Muscle of back (tissue), 3 donors: ENCODE measurements at regions not wholly inside any gene's neighbourhood (a gene's known extent, or its start where the extent isn't known, plus 50 kb on each side); places are given as distances from the start of the nearest gene placed in this dataset.
"Not testable (repeated sequence)": the region's sequence is repeated elsewhere in the genome, so short reads cannot be mapped to it uniquely, and the experiment has no call there.

Experiments
- DNase-seq, 3 donors: peaks; one replicate each; pipeline versions ENCODE4 v3.0.0 to v3.0.0-alpha.2; 2013

DNA sequence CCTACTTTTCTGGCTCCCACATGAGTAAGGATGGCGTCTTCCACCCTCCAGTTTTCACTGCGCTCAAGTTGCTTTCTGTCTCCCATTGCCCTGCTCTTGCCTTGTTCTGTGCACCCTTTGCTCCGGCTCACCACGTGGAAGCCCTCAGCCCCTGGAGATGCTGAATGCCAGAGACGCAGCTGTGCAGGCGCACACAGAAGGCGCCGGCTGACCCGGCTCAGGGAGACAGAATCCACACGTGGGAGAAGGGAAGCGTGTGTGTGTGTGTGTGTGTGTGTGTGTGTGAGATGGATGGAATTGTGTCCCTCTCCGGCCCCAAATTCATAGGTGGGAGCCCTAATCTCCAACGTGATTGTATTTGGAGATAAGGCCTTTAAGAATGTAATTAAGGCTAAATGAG is 118.2 kb upstream of the ERRFI1 start:
- DNase-seq = no peak

DNA sequence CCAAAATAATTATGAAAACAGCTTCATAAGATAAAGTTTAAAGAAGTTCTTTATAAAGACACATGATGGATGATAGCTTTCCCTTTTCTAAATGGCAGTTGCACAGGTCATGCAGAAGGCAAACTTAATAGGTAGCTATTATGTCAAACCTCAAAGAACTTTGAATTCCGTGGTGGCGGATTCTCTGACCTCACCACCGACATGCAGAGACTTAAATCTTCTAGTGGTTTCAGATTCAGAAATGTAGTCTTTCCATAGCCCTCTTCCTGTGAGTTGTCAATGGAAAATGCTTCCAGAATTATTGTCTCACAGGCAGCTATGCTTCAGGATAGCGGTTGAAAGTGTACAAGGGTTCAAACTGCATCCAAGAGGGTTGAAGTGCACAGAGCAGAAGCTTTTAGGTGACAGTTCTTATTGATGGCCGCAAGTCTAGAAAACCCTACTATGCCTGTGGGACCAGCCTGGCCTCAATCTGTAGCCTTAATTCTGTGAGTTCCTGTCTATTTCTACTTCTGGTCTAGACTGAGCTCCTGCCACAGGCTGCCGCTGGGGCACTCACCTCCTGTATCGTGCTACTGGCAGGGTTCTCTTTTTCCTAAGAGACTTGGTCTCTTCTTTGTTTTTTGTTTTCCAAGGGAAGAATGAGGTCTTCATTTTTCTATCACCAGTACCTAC is 117.0 kb upstream of the ERRFI1 start:
- DNase-seq = peak in 2 of 3 donors; percentile 38 to 78

DNA sequence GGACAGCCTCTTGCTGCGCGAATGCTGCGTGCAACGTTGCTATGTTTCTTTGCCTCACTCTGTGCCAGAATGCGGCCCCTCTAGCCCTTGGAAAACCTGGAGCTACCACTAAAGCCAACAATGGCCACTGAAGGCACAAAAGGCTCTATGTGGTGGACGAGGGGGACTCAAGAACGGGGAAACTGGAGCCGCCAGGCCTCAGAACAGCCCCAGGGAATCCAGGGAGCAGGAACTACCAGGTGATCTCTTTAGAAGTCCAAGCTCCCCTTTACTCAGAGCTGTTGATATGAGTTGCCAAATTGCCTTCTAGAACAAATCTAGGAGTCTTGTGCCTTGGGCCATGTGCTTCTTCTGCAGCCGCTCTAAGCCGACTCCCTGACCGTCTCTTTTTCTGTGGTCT is 113.8 kb upstream of the ERRFI1 start:
- no peak for DNase-seq

DNA sequence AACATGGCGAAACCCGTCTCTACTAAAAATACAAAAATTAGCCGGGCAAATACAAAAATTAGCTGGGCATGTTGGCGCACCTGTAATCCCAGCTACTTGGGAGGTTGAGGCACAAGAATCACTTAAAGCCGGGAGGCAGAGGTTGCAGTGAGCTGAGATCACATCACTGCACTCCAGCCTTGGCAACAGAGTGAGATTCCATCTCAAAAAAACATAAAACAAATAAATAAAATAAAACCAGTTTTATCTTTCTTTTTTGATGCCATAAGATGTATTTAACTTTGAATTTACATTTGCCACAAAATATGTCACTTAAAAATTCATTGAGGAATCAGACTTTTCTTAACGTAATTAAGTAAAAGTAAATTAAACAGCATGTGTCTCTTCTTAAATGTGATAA is 113.3 kb upstream of the ERRFI1 start:
- DNase-seq = no peak

DNA sequence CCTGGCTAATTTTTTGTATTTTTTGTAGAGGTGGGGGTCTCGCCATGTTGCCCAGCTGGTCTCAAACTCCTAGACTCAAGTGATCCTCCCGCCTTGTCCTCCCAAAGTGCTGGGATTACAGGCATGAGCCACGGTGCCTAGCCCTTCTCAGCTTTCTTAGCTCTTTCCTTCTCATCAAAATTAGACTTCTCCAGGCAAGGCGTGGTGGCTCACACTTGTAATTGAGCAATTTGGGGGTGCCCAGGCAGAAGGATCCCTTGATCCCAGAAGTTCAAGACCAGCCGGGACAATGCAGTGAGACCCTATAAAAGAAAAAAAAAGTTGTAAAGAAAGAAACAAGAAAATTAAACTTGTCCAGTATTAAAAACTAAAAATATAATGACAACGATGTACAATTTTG is 112.6 kb upstream of the ERRFI1 start:
- no peak for DNase-seq

DNA sequence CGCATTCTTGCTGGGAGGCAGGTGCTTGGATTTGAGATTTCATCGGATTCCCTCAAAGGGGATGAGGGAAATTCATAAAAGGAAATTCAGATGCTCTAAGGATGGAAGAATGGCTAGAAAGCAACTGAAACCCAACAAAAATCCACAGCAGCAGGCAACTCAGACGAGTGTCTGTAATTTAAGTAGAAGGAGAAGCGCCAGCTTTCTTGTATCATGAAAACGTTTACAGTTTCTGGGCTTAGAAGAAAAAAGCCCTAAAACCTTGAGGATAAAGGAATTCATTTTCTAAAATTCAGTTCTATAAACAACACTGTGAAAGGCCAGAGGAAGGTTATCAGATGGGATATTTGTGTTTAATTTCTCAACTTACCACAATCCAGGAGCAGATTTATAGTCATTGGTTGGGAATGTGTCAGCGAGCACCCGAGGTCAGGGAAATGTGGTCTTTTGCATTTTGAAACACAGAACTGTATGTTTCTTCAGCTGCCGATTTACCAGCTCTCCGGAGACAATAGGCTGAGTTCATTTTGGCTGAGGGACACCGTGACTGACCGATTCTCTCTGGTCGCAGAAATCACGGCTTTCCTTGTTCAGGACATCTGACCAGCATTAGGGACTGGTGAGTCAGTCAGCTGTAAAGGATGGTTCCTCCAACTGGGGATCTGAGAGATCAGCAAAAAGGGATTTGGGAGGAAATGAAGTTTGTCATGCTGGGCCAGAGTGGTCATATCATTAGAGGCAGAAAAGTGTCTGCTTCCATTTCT is 111.6 kb upstream of the ERRFI1 start:
- peak; percentile 83 to 88 (median 87) for DNase-seq

DNA sequence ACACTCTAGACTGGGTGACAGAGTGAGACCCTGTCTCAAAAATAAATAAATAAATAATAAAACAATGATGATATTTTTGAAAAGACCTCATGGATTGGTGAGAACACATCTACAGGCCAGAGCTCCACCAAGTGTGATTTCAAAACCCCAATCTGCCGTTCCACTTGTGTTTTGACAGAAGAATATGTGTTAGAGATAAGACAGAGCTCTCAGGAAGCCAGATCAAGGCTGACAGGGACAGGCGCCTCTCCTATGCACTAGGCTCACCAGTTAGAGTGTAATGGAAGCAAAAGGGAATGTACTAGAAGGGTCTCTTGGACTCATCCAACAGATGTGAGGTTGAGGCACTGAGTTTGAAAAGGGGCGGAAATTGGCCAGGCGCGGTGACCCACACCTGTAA is 110.7 kb upstream of the ERRFI1 start:
- no peak for DNase-seq

DNA sequence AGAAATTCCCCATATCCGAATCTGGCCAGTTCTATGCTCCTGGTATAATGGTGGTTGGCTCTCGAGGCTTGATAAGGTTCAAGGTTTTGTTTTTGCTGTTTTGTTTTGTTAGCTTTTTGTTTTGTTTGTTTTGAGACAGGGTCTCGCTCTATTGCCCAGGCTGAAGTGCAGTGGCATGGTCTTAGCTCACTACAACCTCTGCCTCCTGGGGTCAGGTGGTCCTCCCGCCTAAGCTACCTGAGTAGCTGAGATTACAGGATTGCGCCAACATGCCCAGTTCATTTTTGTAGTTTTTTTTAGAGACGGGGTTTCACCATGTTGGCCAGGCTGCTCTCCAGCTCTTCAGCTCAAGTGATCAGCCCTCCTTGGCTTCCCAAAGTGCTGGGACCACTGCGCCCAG is 109.1 kb upstream of the ERRFI1 start:
- DNase-seq = no peak

DNA sequence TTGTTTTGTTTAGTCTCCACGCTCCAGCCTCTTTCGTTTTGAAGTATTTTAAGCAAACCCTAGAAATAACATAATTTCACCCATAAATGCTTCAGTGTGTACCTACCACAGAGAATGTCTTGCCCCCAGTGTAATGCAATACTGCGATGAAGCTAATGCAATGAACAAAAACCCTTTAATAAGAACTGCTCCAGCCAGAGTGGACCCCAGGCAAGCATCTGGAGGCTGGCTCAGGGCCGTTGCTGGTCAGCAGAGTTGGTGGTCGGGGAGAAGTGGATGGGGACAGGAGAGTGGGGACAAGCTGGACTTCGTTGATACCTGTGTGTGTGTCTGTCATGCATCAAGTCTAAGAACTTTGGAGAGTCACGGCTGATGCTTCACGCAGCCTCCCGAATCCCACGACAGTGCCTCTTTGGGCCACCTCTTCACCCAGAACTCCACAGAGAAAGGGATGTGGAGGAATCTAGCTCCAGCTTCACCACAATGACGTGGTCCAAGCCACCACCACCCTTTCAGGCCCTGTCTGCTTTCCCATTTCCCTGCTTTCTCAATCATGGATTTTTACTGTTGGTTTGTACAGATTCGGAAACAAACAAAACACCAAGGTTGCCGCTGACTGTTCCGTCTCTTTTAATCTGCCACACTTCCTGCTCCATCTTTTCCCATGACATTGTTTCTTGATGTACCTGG is 108.6 kb upstream of the ERRFI1 start:
- DNase-seq = no peak

DNA sequence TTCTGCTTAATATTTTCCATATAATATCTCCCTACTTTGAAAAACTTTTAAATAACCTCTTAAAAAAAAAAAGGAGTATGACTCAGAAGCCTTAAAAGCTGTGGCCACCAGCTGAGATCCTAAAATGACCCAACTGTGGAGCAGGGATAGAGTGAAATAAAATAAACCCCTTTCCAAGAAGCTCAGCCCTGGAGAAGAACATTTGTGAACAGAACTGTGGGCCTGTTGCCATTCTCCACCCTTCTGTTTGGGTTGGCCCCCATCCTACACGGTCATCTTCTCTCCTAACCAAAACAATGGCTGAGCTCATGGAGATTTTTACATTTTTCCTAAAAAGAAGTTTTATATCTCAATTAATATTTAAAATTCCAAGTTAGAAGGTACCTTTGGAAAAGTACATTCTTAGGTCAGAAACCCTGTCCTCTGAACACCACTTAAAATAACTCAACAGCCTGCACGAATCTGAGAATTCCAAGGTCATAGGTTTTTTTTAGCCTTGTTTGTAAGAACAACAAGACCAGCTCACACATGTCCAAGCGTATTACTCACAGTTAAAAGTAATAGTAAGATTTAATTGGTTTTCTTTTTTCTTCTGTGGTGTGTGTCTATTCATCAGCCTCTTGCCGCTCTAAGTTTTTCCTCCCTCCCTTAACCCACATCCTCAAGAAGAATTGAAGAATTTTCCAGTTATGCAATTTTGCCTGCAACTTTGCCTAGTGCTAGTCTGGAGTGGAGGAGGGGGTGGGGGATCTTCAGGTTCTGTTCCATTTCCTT is 107.7 kb upstream of the ERRFI1 start:
- DNase-seq = peak; percentile 78 to 86 (median 84)

DNA sequence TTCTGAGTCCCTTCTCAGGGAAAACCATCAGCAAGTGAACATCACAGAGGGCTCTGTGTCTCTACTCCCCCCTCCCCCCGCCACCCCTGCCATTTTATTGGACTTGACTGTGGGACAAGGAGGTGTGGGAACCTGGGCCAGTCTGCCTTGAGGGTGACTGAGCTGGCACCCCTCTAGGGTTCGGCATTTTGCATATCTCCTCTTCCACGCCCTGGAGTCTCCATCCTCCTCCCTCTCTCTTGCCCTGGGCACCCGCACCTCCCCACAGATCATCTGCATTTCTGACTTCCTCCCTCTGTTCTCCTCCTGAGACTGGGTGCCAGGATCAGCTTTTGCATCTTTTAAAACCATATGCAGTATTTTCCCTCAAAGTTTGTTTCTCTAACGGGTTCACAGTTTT is 107.1 kb upstream of the ERRFI1 start:
- no peak for DNase-seq

DNA sequence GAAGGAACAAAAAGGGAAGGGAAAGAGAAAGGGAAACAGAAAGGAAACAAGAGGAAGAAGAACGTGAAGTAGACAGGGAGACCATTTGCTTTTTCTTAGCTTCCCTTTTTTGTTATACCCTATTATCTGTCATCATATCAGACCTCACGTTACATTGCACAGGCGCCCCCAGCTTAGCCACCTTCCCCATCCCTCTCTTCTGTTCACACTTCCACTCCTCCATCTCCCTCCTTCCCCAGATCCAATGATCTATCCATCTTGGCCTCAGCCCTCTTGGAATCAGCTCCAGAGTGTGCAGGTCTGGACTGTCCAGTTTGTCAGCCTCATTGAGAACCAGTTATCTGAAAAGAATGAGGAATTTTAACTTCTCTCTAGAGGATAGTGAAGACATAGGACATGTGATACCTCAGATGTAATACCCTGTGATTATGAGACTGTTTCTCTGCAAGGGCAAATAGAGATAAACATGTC is 101.1 kb upstream of the ERRFI1 start:
- no peak for DNase-seq

DNA sequence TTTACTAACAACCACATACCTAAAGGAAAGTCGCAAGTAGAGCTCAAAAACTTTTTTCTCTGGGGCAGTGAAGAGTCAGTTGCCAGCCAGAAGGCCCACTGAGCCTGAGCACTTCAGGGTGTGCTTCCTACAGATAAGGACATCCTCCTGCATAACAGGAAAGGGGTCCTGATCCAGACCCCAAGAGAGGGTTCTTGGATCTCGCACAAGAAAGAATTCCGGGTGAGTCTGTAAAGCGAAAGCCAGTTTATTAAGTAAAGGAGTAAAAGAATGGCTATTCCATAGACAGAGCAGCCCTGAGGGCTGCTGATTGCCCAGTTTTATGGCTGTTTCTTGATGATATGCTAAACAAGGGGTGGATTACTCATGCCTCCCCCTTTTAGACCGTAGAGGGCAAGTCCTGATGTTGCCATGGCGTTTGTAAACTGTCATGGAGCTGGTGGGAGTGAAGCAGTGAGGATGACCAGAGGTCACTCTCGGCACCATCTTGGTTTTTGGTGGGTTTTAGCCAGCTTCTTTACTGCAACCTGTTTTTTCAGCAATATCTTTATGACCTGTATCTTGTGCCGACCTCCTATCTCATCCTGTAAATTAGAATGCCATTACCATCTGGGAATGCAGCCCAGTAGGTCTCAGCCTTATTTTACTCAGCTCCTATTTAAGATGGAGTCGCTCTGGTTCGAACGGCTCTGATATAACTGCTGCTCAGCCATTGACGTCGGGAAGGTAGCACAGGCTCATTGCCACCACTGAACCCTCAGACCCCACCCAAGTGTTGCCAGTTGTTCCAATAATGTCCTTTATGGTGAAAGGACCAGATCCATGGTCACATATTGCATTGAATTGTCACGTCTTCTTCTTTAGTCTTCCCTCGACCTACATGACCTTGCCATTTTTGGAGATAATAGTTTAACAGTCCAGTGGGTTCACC is 96.6 kb upstream of the ERRFI1 start:
- DNase-seq = no peak

DNA sequence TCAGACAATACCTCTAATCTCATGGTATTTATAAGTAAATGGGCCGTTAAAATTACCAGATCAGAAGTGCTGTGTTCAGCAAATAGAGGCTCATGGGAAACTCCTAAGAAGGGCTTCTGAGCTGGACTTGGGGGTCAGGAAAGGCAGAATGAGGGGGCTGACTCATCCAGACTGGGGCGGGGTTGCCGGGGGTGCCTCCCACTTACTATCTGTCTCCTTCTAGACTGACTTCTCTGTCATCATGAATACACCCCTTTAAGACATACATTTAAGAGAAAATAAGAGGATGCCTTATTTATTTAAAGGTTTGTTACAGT is 96.0 kb upstream of the ERRFI1 start:
- no peak for DNase-seq

DNA sequence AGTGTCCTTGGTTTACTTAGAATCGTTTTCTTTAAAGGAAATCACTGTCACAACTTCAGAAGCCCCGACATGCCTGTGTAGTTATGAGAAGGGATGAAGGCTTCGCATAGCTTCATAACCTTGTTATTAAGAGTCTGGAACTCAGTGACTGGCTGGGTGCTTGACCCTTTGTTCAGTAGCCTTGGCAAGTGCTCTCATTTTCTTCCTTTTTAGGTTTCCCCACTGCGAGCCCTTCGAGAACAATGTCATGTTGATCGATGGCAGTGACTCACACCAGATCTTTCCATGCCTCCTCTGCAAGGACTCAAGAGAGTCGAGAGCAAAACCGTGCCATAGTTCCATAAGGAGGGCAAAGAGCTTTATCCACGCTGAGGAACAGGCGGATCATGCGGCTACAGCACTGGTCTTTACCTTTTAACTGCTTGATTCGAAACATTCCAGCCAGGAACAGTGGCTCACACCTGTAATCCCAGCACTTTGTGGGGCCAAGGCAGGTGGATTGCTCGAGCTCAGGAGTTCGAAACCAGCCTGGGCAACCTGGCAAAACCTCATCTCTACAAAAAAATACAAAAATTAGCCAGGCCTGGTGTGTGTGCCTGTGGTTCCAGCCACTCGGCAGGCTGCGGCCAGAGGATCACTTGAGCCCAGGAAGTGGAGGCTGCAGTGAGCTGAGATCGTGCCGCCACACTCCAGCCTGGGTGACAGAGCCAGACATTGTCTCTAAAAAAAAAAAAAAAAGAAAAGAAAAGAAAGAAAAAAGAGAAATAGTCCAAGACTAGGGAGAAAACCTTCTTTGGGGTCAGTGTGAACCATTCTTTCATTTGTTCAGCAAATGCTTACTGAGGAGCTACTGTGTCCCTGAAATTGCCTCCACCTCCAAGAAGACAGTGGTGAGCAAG is 95.4 kb upstream of the ERRFI1 start:
- DNase-seq = no peak

DNA sequence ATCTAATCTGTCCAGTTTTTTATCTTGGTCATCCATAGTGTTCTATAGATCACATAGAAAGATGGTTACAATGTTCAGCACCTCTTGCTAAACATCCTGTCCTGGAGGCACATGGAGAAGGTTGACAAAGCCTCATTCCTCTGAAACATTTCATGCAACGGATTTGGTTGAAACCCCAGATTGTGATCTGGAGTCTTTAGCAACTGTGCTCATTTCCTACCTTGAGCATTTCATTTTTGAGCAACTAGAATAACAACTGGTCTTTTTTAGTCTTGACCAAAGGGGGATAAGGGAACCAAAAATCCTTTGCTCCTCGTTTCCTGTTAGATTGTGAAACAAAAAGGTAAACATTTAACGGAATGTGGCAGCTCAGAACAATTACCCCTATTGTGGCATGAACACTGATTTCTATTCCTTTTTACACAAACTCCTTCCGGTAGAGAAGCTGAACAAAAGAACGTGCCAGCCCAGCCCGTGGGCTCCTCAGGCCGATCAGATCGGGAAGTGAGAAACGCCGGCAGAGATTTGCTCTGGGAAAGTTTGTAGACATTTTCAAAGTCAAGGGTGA is 94.7 kb upstream of the ERRFI1 start:
- DNase-seq = no peak

DNA sequence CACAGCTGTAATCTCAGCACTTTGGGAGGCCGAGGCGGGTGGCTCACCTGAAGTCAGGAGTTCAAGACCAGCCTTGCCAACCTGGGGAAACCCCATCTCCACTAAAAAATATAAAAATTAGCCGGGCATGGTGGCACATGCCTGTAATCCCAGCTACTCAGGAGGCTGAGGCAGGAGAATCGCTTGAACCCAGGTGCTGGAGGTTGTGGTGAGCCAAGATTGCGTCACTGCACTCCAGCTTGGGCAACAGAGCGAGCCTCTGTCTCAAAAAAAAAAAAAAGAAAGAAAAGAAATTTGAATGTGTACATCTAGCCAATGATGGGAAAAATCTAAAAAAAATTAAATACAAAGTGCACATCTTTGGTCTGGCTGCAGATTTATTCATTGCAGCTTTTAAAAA is 92.6 kb upstream of the ERRFI1 start:
- DNase-seq = not testable (repeated sequence)

DNA sequence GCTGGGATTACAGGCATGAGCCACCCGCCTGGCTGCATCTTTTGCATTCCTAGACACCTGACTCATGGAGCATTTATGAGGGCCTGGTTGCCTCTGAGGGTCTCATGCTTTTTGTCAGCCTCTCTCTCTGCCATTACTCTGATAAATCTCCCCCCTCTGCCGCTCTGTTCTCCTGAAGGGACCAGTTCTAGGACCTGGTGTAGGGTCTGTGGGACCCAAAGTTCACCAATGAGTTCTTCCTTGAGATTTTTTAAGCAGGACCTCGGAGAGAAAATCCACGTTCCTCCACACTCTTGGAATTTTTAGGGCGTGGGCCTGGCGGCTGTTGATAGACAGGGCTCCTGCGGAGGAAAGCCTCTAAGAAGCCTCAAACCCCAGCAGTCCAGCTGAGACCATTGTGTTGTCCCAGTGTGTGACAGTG is 91.9 kb upstream of the ERRFI1 start:
- no peak for DNase-seq

DNA sequence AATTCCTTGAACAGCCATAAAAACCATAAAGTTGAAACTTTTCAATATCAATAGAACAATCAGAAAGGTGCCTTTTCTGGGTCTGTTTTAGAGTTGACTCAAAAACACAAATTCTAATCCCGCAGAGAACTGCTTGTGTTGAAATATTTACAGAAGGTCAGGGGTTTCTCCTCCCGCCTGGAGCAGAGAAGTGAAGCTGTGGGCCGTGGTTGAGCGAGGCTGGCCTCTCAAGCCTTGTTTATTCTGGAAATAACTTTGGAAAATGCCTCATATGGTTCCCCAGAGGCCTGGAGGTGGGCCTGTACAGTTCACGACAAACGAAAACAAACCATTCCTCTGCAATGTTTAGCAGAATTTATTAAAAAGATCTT is 90.8 kb upstream of the ERRFI1 start:
- DNase-seq = peak; percentile 72 to 89 (median 76)

DNA sequence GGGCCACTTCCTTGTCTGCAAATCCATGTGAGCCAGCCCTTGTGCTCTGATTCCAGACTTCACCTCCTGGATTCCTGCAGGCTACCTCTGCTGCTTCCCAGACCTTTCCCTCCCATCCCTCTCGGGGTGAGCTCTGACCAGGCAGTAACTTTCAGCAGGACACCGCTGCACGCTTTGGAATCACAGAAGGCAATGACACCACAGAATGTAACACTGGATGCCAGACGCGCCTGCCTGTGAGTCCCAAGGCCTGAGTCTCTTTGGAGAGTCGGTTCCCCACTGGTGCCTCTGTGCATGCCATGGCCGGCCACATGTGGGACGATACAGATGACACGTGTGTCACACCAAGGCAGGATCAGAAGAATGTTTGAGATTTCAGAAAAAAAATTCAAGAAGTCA is 89.7 kb upstream of the ERRFI1 start:
- no peak for DNase-seq
